Activated CD4-positive, alpha-beta T cell treated with anti-CD3 and anti-CD28 coated beads for 4 hours (primary cell): ENCODE measurements at regions not wholly inside any gene's neighbourhood (a gene's known extent, or its start where the extent isn't known, plus 50 kb on each side); places are given as distances from the start of the nearest gene placed in this dataset.
"Not testable (repeated sequence)": the region's sequence is repeated elsewhere in the genome, so short reads cannot be mapped to it uniquely, and the experiment has no call there.

ENCODE experiments used
- DNase-seq, 2 donors: peaks; one replicate each; pipeline ENCODE4 v3.0.0-alpha.2; 2020

DNA sequence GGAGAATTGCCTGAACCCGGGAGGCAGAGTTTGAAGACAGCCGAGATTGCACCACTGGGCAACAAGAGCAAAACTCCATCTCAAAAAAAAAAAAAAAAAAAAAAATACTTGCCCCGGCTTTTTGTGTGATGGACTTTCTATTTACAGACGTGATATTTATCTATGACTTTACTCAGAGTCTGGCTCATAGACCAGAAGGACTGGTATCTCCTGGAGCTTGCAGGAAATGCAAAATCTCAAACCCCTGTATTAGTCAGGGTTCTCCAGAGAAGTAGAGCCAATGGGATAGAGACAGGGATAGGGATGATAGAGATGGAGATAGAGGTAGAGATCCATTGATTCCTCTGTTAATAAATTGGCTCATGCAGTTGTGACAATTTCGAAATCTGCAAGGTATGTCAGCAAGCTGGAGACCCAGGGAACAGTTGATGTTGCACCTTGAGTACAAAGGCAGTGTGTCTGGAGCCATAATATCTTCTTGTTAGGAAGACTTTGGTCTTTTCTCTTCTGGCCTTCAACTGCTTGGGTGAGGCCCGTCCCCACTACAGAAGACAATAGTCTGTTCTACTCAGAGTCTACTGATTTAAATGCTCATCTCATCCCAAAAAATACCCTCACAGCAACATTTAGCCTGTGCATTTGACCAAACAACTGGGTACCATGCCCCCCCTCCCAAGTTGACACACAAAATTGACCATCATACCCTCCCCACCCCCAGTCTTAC lies 195.4 kb upstream of the MSX2 start:
- DNase-seq: no peak

DNA sequence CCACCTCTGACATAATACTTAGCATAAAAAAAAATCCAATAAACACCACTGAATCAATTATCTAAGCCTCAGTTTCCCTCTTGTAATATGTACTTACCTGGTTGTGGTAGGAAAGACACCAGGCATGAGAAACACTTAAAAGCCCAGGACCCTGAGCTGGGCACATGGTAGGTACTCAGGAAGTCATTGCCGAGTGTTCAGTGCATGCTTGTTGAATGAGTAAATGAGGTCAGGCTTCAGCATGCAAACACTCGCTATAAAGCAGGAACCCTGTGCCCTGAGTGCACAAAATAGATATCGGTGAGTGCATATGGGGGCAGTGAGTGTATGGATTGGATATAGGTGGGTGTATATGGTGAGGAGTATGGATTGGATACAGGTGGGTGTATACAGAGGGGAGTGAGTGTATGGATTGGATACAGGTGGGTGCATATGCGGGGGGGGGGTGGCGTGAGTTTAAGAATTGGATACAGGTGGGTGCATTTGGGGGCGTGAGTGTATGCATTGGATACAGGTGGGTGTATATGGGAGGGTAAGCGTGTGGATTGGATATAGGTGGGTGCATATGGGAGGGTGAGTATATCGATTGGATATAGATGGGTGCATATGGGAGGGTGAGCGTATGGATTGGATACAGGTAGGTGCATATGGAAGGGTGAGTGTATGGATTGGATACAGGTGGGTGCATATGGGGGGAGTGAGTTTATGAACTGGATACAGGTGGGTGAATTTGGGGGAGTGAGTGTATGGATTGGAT lies 194.3 kb upstream of the MSX2 start:
- no peak for DNase-seq

DNA sequence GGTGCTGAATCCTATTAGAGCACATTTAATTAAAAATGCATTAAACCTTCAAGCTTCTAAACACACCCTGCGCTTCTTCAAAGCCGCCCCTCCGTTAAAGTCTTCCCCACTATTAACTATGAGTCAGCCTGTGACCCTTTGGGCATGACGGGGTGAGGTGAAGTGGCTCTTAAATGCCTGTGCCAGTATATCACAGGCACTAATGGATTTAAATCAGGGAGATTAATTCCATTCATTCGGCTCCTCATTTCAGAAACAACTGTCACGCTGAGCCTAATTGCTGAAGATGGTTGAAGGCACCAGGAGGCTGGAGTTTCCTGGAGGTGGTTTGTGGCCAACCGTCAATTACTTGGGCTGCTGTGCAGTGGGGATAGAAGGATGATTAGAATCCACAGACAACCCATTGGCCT lies 192.6 kb upstream of the MSX2 start:
- no peak for DNase-seq

DNA sequence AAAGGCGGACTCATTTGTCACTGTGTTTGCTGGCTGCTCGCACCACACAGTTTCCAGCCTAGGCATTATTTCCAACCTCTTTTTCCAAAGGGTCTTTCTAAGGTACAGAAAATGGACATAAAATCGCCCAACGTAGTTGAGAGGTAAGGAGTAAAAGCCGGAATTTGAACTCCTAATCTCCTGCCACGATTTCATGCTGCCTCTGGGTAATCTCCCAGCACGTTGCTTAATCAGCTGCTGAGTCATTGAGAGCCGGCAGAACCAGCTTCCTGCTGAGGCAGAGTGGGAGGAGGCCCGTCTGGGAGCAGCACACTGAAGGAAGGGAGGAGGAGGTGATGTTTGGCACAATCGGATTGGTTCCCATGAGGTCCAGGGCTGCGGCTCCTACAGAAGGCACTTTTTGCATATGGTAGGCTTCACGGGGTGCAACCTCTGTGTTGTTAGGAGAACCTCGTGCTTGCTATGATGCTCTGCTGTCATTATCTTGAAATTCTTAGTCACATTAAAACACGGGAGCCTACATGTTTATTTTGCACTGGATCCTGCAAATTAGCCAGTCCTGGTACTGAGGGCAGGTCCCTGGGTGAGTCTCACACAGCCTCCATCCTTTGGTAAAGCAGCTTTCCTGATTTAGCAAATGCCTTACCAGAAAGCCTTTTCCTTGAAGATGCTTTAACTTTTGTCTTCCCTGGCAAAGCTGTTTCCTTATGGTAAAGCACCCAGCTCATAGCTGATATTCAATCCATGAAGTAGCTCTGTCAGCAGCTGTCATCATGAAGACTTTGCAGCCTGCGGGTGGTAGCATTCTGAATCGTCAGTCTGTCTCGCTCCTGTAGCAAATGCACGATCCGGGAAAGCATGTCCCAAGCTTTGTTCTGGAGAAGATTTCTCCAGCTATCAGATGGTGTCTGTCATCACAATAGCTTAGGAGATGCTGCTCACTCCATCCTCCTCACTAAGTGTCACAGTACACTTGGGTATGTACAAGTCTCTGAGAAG lies 191.6 kb upstream of the MSX2 start:
- DNase-seq: peak in 1 of 2 donors; percentile 2

DNA sequence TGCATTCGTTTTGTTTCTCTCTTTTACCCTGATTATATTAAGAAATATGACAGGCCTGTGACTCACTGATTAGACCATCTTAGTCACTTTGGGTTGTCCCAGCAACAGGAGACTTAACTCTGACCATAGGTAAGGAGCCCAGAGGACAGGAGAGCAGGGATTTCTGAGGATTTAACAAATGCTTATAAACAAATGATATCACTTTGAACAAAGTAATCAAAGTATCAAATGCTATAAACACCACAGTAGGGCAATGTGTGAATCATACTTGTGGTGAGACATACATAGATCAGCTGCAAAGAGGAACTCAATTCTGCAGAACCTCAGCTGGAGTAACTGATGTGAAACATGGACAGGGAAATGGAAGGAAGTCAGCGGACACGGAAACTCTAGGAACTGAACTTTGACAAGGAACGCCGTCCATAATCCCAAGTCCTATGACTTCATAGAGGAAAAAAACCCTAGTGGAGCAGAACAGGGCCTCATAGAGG lies 190.6 kb upstream of the MSX2 start:
- DNase-seq: no peak

DNA sequence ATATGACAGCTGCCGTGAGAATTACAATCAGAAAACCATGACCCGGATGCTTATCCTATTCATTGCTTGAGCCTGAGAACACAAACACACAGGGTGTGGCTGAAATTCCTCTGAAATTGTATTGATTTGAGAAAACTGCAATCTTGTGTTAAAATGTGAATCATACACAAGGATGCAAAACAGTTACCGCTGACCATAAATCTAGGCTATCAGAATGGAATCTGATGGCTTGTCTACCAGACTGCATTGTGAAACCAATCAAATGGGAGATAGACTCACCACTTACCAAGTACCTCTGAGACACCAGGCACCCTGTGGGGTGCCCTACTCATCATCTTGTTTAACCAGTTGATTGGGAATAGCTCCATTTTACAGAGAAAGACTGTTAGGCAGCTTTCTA lies 188.7 kb upstream of the MSX2 start:
- DNase-seq: no peak

DNA sequence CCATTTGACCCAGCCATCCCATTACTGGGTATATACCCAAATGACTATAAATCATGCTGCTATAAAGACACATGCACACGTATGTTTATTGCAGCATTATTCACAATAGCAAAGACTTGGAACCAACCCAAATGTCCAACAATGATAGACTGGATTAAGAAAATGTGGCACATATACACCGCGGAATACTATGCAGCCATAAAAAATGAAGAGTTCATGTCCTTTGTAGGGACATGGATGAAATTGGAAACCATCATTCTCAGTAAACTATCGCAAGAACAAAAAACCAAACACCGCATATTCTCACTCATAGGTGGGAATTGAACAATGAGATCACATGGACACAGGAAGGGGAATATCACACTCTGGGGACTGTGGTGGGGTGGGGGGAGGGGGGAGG lies 184.6 kb upstream of the MSX2 start:
- DNase-seq: not testable (repeated sequence)

DNA sequence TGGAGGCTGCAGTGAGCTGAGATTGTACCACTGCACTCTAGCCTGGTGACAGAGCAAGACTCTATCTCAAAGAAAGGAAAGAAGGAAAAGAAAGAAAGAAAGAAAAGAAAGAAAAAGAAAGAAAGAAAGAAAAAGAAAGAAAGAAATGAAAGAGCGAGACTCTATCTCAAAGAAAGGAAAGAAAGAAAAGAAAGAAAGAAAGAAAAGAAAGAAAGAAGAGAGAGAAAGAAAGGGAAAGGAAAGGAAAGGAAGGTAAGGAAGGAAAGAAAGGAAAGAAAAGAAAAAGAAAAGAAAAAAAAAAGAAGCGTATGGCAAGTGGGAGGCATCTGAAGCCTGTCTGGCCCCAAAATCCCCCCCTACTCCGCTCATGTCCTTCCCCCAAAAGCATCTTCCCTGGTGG lies 182.3 kb upstream of the MSX2 start:
- DNase-seq: no peak

DNA sequence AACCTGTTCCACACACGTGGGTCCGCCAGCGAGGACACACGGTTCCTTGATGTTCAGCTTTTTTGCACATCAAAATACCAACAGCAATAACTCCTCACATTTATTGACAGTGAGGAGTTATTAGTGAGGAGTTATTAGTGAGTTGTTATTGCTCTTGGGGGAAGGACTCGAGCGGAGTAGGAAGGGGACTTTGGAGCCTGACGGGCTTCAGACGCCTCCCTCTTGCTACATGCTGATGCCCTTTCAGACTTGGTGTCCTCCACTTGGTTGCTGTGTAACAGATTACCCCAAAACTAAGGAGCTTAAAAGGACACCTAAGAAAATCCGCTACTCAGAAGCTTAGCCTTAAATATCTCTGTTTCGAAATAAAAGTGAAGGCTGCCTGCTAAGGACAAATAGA lies 181.9 kb upstream of the MSX2 start:
- no peak for DNase-seq

DNA sequence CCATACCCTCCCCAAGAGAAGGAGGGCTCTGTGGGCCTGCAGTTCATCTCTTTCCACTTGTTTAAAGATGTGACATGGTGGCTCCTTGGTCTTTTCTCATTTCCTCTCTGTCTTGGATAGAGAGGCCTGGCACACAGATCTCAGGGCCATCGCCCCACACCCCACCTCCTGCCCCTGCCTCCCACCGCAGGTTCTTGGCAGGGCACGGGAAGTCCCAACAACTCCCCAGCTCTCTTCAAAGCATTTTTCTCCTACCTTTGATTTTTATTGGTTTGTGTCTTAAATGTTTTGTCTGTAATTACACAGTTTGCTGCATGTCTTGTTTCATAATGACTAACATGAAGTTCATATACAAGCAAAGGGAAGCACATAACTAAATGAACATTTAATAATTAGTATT lies 178.5 kb upstream of the MSX2 start:
- DNase-seq: no peak

DNA sequence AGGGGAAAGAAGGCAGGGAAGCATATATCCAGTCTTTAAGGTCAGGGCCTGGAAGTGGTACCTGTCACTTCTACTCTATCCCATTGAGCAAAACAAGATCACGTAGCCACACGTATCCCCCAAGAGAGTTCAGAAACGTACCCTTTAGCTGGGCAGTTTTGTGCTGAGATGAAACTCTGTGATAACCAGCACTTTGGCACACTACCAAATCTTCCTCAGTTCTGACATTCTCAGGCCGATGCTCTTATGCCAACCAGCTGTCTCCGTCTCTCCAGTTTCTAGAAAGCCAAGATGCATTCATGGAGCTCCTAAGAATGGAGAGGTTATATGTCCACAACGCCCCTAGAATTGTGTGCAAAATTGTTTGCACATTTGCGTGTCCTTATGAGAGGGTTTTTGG lies 176.6 kb upstream of the MSX2 start:
- no peak for DNase-seq

DNA sequence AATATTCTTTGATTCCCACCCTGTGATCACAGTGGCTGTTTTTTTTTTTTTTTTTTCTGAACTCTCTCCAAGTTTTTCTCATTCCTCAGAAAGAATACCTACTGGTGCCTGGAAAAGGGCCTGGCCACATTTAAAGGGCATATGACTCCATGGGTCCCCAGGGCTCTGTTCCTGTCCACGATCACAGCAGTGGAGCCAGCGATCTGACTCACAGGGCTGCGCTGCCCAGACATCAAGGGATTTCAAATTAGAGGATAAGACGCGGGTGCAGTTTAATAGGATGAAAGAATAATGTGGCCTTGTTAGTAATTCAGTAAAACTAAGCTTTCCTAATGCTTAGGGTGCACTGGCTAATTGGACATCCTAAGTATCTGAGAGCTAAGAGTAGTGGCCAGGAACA lies 175.1 kb upstream of the MSX2 start:
- DNase-seq: no peak

DNA sequence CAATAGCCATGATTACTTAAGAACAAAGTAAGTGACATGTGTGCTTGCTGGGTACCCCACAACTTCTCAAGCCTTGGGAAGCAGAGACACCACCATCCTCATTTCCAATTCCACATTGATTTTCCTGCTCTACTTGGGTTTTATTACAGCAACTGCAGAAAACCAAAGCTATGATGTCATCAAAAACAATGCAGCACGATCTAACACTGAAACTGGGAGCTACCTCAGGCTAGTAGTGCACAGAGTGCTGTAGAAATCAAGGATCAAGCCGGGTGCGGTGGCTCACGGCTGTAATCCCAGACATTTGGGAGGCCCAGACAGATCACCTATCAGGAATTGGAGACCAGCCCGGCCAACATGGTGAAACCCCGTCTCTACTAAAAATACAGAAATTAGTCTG lies 174.4 kb upstream of the MSX2 start:
- no peak for DNase-seq

DNA sequence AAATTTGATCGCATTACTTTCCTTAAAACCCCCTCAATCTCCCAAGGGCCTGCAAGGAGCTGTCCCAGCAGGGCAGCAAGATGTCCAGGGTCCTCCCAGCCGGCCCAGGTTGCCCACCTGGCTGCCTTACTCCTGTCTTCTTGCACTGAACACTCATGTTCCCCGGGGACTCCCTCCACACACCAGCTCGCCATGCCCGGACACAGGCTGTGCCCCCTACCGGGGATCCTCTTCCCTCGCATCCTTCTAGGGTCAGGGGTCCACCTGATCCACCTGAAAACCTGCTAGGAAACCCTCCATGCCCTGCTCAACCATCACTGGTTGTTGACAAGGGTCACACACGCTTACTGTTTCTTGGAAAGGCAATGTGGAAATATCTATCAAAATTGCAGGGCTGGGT lies 172.0 kb upstream of the MSX2 start:
- no peak for DNase-seq

DNA sequence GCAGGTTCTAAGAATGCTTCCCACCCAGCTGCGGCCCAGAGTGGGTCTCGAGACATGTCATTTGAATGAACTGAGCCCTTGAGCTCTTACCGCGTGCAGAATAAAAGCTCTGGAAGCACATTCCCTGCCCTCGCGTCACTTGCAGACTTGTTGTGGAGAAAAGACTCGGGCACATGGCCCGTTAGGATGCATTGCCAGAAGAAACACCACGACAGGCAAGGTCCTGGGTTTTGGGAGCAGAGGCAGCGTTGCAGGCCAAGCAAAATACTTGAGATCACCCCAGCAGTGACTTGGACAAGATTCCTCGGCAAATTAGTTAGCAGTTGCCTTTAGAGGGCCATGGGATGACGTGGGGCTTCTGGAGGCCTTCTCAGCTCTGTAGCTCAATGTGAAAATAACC lies 170.8 kb upstream of the MSX2 start:
- no peak for DNase-seq

DNA sequence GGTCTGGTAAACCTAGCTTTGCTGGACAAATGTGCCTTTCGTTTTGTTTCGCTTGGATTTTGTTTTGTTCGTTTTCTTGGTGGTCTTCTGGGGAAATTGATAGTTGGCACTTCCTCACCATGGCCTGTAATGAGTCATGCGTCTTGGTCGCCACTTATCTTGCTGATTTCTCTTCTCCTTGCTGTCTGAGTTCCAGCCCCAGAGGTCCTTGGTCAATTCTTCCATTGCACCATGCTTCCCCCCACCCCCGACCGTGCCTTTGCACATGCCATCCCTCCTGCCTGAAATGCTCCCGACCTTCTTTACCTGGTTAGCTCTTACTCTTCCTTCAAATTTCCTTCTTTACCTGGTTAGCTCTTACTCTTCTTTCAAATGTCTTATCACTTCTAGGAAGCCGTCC lies 168.7 kb upstream of the MSX2 start:
- DNase-seq: no peak

DNA sequence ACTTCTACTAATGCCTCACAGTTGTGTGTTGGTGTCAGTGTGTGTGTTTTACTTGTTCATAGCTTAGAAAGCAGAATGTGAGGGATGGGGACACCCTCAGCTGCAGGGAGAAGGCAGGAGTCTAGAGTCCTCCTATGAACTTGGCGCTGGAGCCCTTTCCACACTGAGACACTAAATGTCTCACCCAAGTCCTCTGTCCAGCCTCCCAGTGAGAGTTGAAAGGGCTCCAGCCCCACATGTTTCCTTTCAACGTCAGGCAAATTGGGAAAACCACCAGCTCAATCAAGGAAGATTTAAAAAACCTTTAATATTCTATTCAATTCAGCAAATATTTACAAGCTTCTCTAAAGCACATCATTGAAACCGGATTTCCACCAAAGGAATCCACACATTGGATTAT lies 167.6 kb upstream of the MSX2 start:
- no peak for DNase-seq

DNA sequence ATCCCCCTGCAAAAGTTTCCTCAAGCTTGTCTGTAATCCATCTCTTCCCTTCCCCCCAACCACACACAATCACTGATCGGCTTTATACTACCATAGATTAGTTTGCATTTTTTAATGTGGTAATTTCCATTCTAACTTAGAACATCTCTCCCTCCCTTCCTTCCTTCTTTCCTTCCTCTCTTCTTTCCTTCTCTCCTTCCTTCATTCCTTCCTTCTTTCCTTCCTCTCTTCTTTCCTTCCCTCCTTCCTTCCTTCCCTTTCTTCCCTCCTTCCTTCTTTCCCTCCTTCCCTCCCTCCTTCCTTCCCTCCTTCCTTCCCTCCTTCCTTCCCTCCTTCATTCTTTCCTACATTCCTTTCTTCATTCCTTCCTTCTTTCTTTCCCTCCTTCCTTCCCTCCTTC lies 166.2 kb upstream of the MSX2 start:
- no peak for DNase-seq

DNA sequence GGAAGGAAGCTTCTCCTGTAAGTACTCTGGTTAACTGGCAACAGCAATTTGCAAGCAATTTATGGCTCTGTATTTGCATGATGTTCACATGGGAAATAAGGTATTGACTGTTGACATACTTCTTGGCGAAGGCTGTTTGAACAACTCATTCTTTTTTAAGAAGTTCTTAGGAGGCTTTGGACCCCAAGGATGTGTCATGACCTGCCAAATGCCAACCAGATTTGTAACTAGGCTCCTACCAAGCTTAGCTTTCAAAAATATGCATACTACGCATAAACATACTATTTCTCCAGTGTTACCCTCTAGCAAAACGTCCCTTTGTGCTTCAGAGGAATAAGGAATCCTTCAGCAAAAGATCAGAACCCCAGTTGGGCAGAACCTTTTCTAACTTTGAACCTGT lies 165.2 kb upstream of the MSX2 start:
- no peak for DNase-seq

DNA sequence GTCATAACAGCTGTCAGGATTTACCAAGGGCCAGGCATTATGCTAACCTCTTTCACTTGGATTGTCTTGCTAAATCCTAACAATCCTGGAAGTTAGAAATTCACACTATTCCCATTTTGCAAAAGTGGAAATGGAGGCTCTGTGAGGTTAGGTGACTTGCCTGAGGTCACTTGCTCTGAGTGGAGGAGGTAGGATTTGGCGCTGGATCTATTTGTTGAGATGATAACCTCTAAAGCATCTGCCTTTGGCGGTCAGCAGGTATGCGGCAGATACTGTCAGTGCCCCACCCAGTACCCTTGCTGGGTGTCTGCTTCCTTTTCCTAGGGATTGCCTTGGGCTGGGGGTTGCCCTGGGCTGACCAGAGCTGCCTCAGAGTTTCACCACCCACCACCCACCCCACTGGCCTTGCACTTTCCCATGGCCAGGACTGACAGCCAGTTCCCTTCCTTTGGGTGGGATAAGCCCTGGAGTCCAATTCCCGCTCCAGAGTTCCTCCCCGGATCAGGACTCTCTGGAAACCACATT lies 164.8 kb upstream of the MSX2 start:
- no peak for DNase-seq

DNA sequence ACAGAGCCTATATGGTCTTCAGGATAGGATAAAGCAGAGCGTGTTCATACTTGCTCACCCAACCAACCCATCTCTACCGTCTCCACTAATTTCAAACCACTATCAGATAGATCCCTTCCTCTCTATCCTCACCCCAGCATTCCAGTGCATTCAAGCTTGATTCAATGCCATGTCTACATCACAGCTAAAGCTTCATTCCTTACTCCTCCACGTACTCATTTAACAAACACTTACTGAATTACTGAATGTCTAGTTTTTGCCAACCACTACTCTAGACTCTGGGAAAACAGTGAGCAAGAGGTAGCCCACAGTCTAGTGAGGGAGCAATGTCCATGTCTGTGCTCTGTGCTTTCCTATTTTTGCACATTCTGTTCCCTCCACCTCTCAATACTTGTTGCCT lies 163.5 kb upstream of the MSX2 start:
- no peak for DNase-seq

DNA sequence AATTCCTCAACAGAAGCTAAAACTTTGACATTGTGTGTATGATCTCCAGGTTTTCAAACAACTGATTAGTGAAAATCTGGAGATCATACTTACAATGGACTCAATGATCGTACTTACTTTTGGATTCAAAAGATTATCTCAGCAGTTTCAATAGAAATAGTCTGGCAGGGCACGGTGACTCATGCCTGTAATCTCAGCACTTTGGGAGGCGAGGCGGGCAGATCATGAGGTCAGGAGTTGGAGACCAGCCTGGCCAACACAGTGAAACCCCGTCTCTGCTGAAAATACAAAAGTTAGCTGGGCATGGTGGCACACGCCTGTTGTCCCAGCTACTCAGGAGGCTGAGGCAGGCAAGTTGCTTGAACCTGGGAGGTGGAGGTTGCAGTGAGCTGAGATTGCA lies 161.3 kb upstream of the MSX2 start:
- not testable (repeated sequence) for DNase-seq

DNA sequence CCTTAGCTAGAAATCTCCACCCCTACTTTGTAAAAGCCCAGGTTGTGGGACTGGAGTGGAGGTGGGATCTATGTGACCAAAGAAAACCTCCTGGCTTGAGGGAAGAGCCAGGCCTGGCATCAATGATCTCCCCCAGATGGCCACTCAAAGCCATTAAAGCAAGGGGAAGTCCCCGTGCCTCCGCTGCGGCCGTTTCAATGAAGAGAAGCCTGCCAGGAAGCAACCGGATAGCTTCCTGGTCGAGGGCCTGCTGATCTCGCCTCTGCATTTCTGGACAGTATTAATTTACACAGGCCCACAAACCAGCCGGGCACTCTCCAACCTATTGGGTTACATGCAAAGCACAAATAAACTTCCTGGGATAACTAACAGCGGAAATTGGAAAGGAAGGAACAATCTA lies 160.5 kb upstream of the MSX2 start:
- DNase-seq: no peak
